ENCODE measurements at regions not wholly inside any gene's neighbourhood (a gene's known extent, or its start where the extent isn't known, plus 50 kb on each side); places are given as distances from the start of the nearest gene placed in this dataset.
A peak's percentile ranks its signal among the peaks of the same experiment; 100 is the strongest.

GRCh38 chr13:22893204-22893603 lies 287.6 kb upstream of the SGCG start:
- no peaks in the 10 kb centered on the region for H3K27me3 Mint-ChIP-seq (ENCODE audit: low read depth)
- no peak overlapping the region for H3K4me3 Mint-ChIP-seq
- Histone ChIP-seq H3K27me3 (ENCODE audit: insufficient read depth, low read length) (no peaks in the 10 kb centered on the region), H4K5ac (ENCODE audit: insufficient read length, low read depth, low read length) (no peak overlapping the region), H2BK12ac (ENCODE audit: insufficient read length, low read depth, low read length) (no peak overlapping the region), H4K91ac (ENCODE audit: insufficient read length, low read depth, low read length) (no peak overlapping the region), H3K79me2 (ENCODE audit: insufficient read depth, low read length) (no peaks in the 10 kb centered on the region), H3T11ph (ENCODE audit: low read length) (no peak overlapping the region), H2BK20ac (ENCODE audit: low read depth, low read length, poor library complexity, severe bottlenecking) (no peak overlapping the region), H3K4me2 (ENCODE audit: insufficient read depth, insufficient read length, low read length) (no peak overlapping the region), H3K4ac (ENCODE audit: low read depth, low read length) (no peak overlapping the region), H2BK120ac (ENCODE audit: low read depth, low read length, poor library complexity, severe bottlenecking) (no peak overlapping the region), H3K79me1 (ENCODE audit: insufficient read depth, low read depth, low read length, poor library complexity, severe bottlenecking) (no peaks in the 10 kb centered on the region), H3K9ac (ENCODE audit: extremely low read depth, insufficient read length, low read length) (no peak overlapping the region), H2AK5ac (ENCODE audit: insufficient read length, low read length) (no peak overlapping the region), H3K23me2 (ENCODE audit: insufficient read length, low read depth, low read length, poor library complexity, severe bottlenecking) (no peaks in the 10 kb centered on the region), H2BK5ac (ENCODE audit: insufficient read length, low read length) (no peak overlapping the region), H3K9me3 (ENCODE audit: control insufficient read depth, low read depth, low read length) (no peaks in the 10 kb centered on the region), H4K20me1 (ENCODE audit: control insufficient read depth, insufficient read depth, insufficient read length) (no peaks in the 10 kb centered on the region), H3K14ac (ENCODE audit: insufficient read depth, low read length) (no peak overlapping the region), H3K23ac (ENCODE audit: insufficient read length, low read depth, low read length) (no peak overlapping the region), H3K18ac (ENCODE audit: insufficient read length, low read depth, low read length) (no peak overlapping the region), H2BK15ac (ENCODE audit: low read depth, low read length) (no peak overlapping the region), H4K8ac (replicated peaks; ENCODE audit: insufficient read length, low read depth, low read length) (no peak overlapping the region), H3K27ac (ENCODE audit: insufficient read length, low read depth, low read length) (no peak overlapping the region), H3K4me1 (ENCODE audit: insufficient read depth, low read length) (peaks cover 2% of the 10 kb centered on the region; the same call in 1 of the 2 replicates), H3K56ac (ENCODE audit: insufficient read length, low read depth, low read length) (no peak overlapping the region), H2AFZ (ENCODE audit: low read length) (no peak overlapping the region)
- H3K9me3 Mint-ChIP-seq: peaks cover 10 to 31% of the 10 kb centered on the region in 2 experiments
- peaks cover 32 to 42% of the 10 kb centered on the region in 2 experiments for H3K4me1 Mint-ChIP-seq
- DNase-seq: no peak
- WGBS (ENCODE audit: extremely low coverage, insufficient read length, low lambda C conversion rate): no CpG with 5 or more reads among the region's 4 CpGs
- H3K36me3 Mint-ChIP-seq (ENCODE audit: insufficient read depth in 1 of 3, low read depth in 3 of 3): peaks cover 10 to 30% (median 18%) of the 10 kb centered on the region in 3 experiments; a peak in 6 of 7 replicates
- H3K27ac Mint-ChIP-seq: peak overlapping the region; percentile 14 to 53 (median 36); a peak in 2 of 7 replicates
- no peak for TF ChIP-seq CTCF (conservative IDR thresholded peaks at IDR 0.05)
